HuH-7.5 (cell line): ENCODE measurements at regions not wholly inside any gene's neighbourhood (a gene's known extent, or its start where the extent isn't known, plus 50 kb on each side); places are given as distances from the start of the nearest gene placed in this dataset.

Source experiments
- DNase-seq: peaks from one replicate; pipeline ENCODE4 v3.0.0; 2011; ENCODE audit warnings: low spot score

DNA sequence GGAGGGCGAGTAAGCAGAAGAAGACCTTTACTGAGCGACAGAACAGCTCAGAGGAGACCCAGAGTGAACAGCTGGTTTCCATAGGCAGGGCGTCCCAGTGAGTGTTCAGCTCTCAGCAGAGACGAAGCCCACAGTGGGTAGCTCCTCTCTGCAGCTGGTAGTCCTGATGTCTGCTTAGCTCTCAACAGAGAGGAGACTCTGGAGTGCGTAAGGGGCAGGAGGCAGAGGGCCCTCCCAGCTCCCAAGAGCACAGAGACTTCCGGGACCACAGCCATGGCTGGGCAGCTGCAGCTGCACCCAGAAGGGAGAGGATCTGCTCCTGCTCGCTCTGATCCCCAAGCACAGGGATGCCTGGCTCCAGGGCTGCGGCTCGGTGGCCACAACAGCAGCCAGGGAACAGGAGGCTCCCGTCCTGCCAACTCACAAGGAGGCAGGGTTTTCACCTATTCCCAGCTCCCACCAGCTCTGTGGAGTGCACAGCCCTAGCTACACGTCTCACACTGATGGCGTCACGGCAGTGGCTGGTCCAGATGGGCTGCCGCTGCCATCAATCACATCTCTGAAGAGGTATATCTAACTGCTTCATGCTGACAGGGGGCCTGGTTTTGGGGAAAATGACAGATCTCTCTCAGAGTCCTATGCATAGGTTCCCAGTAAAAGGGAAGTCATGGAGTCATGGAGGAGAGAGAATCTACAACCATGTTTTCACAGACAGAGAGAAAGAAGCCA lies 2660.1 kb upstream of the PCDH20 start:
- DNase-seq: no peak

DNA sequence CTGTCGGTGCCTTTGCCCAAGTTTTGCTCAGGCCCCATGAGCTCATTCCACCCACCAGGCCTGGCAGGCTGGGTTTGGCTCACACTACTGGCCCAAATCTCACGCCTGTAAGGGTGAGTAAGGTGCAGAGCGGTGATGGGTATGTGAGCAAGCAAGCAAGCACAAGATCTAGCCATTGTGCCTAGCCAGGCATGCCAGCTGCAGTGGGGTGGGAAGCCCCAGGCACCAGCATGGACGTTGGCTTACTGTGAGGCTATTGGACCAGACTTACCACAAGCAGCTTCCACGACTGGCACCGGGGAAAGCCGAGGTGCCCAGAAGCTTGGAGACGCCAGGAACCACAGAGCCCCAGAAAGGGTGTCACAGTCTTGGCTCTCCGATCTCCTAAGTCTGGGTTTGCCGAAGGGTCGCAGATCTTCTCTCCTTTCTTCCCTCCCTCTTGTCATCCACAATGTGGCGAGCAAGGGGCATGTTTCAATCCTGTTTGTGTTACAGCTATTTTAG lies 2659.4 kb upstream of the PCDH20 start:
- no peak for DNase-seq

DNA sequence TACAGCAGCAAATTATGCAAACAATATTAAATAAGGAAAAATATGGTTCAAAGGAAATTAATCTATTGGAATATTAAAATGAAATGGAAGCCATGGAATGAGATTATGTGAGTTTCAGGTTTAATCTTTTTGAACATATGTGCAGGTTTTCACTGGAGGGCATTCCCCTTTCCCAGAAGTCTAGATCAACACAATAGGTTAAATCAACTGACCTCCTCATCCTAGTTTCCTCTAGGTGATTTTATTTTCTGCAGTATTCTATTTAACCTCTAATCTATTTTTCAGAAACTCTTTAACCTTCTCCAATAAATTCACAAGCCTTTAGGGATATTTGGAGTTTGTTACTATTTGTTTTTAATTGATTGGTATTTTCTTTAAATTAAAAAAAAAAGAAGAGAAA lies 2657.6 kb upstream of the PCDH20 start:
- DNase-seq: no peak

DNA sequence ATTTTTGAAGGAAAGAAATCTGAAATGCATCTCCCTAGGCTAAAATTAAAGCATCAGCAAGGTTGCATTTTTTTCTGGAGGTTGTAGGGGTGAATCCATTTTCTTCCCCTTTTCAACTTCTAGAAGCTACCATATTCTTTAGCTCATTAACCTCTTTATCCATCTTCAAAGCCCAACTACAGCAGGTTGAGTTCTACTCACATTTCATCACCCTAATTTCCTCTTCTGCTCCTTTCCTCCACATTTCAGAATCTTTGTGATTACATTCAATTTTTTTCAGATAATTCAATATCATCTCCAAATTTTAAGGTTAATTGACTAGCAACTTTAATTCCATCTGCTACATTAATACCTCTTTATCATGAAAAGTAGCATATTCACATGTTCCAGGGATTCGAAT lies 2655.7 kb upstream of the PCDH20 start:
- DNase-seq: no peak

DNA sequence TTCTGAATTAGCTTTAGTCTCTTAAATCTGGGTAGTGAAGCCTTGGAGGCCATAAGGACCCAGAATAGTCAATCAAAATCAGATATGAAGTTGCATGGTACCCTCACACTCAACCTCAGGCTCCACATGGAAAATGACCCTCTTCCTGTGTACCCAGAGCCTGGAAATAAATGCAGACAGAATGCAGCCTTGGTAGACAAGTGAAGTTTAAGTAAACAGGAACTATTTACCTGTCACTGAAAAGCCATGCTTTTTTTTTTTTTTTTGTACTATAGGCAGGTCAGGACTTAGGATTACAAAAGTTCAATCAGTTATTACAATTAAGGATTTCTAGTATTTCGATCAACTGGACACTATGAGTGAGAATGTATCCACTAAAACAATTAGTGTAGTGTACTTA lies 2654.2 kb upstream of the PCDH20 start:
- no peak for DNase-seq

DNA sequence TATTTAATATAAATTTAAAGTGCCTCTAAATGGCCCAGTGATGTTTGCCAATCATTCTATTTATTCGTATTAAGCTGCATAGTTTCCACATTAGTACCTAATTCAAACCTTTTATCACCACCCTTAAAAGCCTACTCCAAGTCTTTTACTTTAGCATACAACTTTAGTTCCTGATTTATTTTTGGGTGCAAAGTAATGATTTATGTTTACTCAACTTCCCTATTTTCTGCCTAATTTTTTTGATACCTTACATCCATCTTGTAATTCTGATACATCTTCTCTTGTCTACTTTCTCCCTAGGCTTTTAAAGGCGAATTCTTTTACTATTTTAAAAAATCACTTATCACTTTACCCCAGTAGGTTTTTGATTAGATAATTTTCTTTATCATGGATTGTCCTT lies 2651.1 kb upstream of the PCDH20 start:
- DNase-seq: no peak

DNA sequence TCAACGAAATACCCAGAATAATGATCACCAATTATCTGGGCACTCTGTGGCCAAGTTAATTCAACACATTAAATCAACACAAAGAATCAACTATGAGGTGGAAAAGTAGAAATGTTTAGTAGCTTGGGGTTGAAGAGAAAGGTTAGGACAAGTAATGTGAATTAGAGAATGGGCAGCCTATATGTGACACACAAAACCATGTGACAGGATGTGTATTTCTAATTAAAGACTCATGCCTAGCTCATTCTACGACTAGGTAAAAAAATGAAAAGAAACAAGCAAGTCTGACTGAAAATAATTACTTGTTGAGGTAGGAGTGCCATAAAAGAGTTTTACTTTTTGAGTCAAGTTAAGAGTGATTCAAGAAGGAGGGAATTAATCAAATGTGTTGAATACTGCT lies 2646.0 kb upstream of the PCDH20 start:
- DNase-seq: no peak

DNA sequence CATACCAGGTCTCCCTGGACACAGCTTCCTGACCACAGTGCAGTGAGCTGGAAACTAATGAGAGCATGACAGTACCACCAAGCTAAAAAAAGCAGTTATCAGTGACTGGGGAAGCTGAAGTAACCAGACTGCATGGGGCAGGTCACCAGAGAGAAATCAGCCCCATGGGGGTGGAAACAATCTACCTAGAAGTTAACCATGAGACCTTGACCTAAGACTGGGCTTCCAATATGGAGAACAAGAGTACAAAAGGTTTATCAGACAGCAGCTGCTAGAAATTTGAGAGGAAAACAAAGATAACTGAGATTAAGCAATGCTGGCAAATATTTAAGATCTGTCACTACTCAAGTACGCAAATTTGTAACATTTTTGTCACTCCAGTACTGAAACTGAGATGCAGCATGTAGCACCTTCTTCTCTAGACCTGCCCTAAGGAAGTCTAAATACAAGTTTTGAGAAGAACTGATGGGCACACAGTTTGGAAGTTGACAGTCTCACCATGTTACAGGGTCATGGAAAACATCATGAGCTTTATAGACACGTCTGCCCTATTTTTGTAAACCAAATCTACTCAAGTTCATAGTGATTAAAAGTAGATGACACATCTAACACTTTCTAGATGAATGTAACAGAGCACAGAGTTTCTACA lies 2641.8 kb upstream of the PCDH20 start:
- DNase-seq: peak; percentile 9

DNA sequence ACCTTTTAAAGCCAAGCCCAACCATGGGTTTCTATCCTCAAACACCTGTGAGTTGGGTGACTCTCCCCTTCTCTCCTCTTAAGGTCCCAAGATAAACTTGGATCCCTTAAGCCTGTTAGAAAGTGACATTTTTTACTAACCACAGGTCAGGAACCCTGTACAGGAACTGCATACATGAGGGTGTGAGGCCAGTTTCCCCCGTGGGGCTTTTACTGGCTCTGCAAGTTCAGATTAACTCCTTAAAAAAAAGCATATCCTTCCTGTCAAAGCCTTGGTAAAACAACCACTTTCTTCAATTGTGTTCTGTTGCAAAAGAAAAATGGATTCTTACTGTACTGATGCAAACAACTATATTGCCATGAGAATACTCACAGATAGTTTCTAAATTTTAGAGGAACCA lies 2638.7 kb upstream of the PCDH20 start:
- DNase-seq: no peak

DNA sequence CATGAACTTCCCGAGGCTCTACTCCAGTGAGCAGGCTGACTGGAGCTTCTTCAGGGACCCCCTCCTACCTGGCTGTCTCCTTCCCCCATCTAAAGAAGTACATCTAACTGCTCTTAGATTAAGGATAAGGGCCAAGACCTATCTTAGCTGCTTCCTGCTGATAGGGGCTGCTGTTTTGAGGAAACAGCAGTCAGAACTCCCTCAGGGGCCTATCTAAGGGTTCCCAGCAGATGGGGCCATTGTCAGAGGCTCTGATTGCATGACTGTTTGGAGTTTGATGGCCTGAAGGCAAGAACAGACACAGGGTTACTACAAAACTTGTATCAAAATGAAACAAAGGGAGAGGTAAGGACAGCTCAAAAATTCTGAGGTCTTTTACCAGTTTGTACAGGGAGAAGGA lies 2636.9 kb upstream of the PCDH20 start:
- DNase-seq: no peak

DNA sequence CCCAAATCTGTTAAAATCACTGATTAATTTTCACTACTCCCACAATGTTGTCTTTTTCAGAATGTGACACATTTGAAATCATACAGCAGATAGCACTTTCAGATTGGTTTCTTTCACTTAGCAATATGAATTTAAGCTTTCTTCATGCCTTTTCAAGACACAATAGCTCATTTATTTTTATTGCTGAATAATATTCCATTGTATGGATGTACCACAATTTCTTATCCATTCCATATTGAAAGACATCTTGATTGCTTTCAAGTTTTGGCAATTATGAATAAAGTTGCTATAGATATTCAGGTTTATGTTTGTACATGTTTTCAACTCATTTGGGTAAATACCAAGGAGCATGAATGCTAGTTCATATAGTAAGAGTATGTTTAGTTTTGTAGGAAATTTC lies 2635.6 kb upstream of the PCDH20 start:
- DNase-seq: no peak

DNA sequence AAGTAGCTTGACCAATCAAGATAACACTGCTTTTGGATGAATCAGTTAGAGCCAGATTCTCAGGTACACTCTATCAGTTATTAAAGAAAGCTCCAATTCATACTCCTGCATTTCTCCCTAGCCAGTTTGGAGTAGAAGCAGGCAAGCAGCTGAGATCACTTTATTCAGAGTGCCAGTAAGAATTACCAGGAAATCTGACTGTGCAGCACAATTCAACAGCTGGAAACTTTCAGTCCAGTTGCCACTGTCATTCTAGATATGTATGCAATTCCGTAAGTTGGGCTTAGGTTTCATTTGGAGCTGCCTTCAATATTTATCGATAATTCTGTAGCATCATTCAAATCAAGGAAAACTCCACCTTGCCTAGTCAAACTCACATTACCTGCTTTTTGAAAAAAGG lies 2625.6 kb upstream of the PCDH20 start:
- no peak for DNase-seq

DNA sequence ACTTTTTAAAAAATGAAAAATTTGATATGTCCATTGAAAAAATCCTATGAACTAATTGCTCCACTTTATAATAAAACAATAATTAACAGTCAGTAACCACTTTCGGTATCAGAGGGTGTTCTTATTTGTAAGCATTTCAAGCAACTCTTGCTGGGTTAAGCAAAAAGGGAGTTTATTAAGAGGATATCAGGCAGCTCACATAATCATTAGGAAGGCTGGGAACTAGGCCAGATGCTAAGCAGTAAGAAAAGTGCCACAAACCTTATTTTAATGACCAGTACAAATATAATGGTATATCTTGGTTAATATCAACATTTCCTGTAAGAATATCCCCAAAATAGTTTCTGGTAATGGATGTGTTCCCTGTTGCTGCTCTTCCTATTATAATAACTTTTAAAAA lies 2618.3 kb upstream of the PCDH20 start:
- no peak for DNase-seq

DNA sequence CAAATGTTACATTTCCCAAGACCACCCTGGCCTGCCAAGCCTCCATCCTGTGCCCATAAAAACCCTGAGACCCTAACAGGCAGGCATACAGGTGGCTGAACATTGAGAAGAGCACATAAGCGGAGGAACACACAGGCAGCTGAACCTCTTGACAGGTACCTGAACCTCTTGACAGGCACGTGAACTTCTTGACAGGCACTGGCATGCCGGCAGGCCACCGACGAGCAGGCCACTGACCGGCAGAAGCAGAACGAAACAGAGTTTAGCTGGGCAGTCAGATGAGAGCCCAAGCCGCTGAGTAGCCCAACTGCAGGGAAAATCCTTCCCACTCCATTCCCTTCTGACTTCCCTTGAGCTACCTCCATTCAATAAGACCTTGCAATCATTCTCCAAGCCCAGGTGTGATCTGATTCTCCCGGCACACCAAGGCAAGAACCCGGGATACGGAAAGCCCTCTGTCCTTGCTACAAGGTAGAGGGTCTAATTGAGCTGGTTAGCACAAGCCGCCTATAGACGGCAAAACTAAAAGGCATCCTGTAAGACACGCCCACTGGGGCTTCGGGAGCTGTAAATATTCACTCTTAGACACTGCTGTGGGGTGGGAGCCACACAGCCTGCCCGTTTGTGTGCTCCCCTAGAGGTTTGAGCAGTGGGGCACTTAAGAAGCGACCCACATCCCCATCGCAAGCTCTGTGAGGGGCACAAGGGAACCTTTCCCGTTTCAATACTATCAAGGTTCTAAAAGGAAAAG lies 2613.9 kb upstream of the PCDH20 start:
- no peak for DNase-seq

DNA sequence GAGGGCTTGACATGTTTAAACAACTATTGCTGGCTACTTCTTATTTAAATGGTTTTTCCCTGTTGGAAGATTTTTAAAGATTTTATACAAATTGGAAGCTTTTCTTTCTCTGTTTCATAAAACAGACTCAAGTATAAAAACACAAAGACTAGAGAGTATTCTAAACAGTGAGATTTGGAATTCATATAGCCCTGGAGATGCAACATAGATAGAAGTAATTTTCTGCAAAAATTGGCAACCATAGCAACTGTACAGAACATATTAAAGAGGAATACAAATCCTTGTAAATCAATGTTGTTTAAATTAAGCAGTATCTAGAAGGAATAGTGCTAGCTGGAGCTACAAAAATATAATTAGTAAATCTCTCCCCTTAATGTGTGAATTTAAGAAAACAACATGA lies 2612.9 kb upstream of the PCDH20 start:
- DNase-seq: no peak

DNA sequence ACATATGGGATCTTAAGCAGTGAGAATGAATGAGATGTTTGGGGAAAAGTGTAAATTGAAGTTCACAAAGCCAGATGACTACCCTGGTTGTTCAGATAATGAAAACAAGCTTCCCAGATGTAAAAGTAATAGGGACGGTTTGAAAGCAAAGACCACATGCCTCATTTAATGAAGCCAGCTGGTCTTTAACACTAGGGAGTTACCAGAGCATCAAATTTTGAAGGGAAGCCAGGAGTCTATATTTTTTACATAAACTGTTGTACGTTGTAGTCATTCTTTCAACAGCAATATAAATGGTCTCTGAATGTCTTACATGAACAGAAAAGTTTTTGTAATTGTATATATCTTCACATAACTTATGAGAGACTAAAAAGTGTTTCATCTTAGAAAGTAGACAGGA lies 2604.5 kb upstream of the PCDH20 start:
- DNase-seq: no peak

DNA sequence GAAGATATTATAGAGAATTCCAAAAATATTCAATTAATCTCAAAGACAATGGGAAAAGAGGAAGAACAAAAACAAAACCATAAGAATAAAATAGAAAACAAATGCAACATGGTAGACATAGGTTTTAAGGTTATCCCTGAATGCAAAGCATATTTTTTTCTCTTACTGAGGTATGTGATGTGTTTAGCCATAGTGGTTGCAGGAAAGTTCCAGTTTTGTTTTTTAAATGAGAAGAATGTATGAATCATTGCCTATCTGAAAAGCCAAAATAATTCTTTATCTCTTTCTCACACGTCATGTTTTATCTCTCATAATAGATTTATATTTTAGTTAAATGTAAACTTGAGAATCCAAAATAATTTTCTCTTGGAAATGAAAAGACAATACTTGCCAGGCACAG lies 2591.7 kb upstream of the PCDH20 start:
- no peak for DNase-seq

DNA sequence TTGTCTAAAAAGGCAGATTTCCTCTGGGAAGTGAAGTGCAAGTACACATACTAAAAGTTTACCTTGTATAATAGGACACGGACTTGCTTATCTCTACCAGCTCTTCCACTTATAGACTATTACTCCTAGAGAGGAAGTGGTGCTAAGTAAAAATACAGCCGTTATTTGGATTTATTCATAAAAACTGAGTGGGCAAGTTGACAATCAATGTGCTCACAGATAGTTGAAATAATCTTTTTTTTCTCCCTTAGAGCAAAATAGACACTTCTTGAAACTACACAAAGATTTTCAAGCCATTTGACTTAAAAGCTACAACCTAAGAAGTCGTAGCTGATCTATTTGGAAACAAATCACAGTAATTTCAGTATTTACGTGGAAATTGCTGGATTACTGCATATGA lies 2584.7 kb upstream of the PCDH20 start:
- DNase-seq: no peak

DNA sequence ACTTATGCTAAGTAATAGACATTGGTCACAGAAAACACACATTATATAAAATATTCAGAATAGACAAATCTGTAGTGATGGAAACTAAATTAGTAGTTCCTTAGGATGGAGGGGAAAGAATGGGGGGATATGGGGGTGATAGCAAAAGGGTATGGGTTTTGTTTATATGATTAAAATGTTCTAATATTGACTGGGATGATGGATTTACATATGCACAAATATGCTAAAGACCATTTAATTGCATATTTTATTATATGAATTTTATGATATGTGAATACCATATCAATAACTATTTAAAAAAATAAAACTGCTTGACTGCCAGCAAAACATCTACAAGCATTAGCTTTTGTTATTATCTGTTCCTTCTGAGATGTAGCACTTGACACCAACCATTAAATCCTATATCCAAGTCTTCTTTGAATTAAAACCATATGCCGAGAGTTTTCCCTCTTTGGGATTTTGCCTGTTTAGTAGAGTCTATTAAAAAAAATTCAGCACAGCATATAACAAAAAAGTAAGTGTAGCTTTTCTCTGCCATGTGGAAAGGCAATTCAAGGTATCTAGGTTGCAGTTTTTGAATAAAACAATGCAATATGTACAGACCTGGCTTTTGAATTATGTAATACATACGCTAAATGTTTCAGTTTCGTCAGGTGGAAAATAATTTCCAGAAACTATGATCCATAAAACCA lies 2584.1 kb upstream of the PCDH20 start:
- DNase-seq: no peak

DNA sequence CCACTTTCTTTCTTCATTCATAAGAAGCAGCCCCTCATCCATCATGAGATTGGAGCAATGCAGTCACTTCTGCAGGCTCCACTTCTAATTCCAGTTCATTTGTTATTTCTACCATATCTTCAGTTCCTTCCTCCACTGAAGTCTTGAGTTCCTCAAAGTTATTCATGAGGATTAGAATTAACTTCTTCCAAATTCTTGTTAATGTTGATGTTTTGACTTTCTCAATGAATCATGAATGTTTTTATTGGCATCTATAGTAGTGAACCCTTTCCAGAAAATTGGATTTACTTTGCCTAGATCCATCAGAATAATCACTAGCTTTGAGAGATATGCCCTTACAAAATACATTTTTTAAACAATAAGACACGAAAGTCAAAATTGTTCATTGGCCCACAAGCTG lies 2567.7 kb upstream of the PCDH20 start:
- DNase-seq: no peak

DNA sequence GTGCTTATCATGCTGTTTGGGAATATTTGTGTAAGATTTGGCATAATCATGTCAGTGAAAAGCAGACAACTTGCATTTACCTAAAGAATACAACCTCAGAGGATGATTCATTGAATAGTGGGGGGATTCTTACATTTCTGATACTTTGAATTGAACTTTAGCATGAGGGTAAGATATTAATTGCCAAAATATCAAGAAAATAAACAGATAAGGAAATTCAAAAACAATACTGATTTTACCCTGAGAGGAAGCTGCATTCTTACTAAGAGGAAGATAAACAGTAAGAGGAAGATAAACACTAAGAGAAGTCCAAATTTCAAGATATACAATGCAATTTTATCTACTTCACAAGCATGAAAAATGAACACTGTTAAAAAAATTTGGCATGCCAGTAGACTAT lies 2564.3 kb upstream of the PCDH20 start:
- no peak for DNase-seq

DNA sequence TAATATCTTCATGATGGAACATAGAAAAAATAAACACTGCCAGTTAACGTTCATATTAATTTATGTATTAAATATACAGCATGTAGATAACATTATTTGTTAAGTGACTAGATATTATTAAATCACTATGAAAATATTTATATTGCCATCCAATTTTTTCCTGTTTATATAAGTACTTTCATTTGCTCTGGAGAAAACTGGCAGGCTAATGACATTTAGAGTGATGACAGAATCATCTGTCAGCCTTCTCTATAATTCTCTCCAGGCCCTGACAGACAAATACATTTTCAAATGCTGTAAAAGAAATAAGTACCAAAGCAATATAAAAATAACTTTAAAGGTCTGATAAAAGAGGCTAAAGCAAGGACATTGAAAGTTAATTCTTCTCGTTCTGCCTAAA lies 2556.7 kb upstream of the PCDH20 start:
- no peak for DNase-seq

DNA sequence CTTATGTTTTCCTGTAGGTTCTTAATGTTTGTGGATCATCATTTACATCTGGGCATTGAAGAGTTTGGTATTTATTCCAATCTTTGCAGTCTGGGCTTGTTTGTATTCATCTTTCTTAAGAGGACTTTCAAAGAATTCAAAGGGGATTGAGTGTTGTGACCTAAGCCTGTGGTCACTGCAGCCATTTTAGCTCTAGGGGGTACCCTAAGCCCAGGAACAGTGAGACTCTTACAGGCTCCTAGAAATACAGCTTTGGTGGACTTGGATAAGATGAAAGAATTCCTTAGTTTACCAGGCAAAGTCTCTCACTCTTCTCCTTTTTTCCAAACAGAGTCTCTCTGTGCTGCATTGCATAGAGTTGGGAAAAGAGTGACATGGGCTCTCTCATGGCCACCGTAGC lies 2539.0 kb upstream of the PCDH20 start:
- DNase-seq: no peak
